ENCODE measurements at regions not wholly inside any gene's neighbourhood (a gene's known extent, or its start where the extent isn't known, plus 50 kb on each side); places are given as distances from the start of the nearest gene placed in this dataset.
"Not testable (repeated sequence)": the region's sequence is repeated elsewhere in the genome, so short reads cannot be mapped to it uniquely, and the experiment has no call there.

GRCh38 chr10:35273994-35274393 is 62.3 kb upstream of the CCNY start:
- TF ChIP-seq EZH2 (IDR thresholded peaks at IDR 0.05; ENCODE audit: borderline replicate concordance, low read depth, low read length, poor library complexity, severe bottlenecking); CTCF (conservative IDR thresholded peaks at IDR 0.05; ENCODE audit: low read depth, low read length): not testable (repeated sequence)
